Caco-2 (cell line): ENCODE measurements at regions not wholly inside any gene's neighbourhood (a gene's known extent, or its start where the extent isn't known, plus 50 kb on each side); places are given as distances from the start of the nearest gene placed in this dataset.

Source experiments
- BruUV-seq: library from RNA; stranded (reverse); fragments of 400-500 nt; replicated peaks from 2 replicates; lab custom pipeline; 2021; lab: Mats Ljungman, UMichigan
- CTCF ChIA-PET: fragments of 300-600 bp; sonication (Branson Sonifier 250); formaldehyde crosslinking; loops from one replicate; lab custom pipeline; 2022; ENCODE audit warnings: antibody characterized with exemption; lab: Charles Lee
- POLR2A ChIA-PET: fragments of 300-600 bp; sonication (Branson Sonifier 250); formaldehyde crosslinking; loops from one replicate; lab custom pipeline; 2022; ENCODE audit warnings: antibody characterized with exemption; lab: Charles Lee
- DNase-seq, 2 experiments: peaks; one replicate each; pipeline versions ENCODE4 v3.0.0 to v3.0.0-alpha.2; 2020 to 2022
- H3K27me3 ChIP-seq: replicated peaks from 2 replicates; pipeline ENCODE4 v1.6.0; 2011; ENCODE audit warnings: low read length; ENCODE audit not compliant: control insufficient read depth, insufficient read depth
- H3K36me3 ChIP-seq: 2 replicates; pipeline ENCODE4 v1.5.1; 2011; ENCODE audit warnings: low read length; ENCODE audit not compliant: control insufficient read depth, insufficient read depth
- H3K4me1 ChIP-seq: fragments of 250-450 bp; sonication (Bioruptor Pico); 2 replicates; pipeline ENCODE4 v1.5.1; 2020; ENCODE audit warnings: mild to moderate bottlenecking
- H3K4me3 ChIP-seq: 2 replicates; pipeline ENCODE4 v1.5.1; 2011; ENCODE audit warnings: low read depth, mild to moderate bottlenecking, control low read depth, low read length
- H3K9me3 ChIP-seq: fragments of 250-450 bp; sonication (Bioruptor Pico); 2 replicates; pipeline ENCODE4 v1.5.1; 2020; ENCODE audit warnings: mild to moderate bottlenecking, moderate library complexity
- H3K27ac Mint-ChIP-seq: one replicate; pipeline ENCODE4 v1.8.0; 2022; ENCODE audit warnings: mixed read lengths; ENCODE audit not compliant: unreplicated experiment
- H3K27me3 Mint-ChIP-seq: one replicate; pipeline ENCODE4 v1.8.0; 2022; ENCODE audit warnings: mixed read lengths; ENCODE audit not compliant: insufficient read depth, unreplicated experiment
- H3K36me3 Mint-ChIP-seq: one replicate; pipeline ENCODE4 v1.8.0; 2022; ENCODE audit warnings: mild to moderate bottlenecking, mixed read lengths; ENCODE audit not compliant: insufficient read depth, unreplicated experiment
- H3K4me1 Mint-ChIP-seq: one replicate; pipeline ENCODE4 v1.8.0; 2022; ENCODE audit warnings: low read depth, mixed read lengths; ENCODE audit not compliant: unreplicated experiment
- H3K4me3 Mint-ChIP-seq: one replicate; pipeline ENCODE4 v1.8.0; 2022; ENCODE audit warnings: mild to moderate bottlenecking, moderate library complexity, mixed read lengths; ENCODE audit not compliant: unreplicated experiment
- H3K9me3 Mint-ChIP-seq: one replicate; pipeline ENCODE4 v1.8.0; 2022; ENCODE audit warnings: mixed read lengths; ENCODE audit not compliant: unreplicated experiment
- intact Hi-C: fragments of 100-400 bp; cut with micrococcal nuclease; formaldehyde crosslinking; loops from one replicate; pipeline ENCODE4 v1.10.0; 2022; ENCODE audit not compliant: unreplicated experiment
- TF ChIP-seq, protein P1 (sequence below), 2 experiments: fragments of 200-600 bp in 1 of 2; IDR thresholded peaks; 1 replicate in 1 of 2; 2 replicates in 1 of 2; pipeline versions ENCODE4 v1.5.1 to v1.8.0; 2011 to 2022; ENCODE audit warnings: antibody characterized with exemption in 1 of 2, control low read depth in 1 of 2, inconsistent platforms in 1 of 2, low read depth in 1 of 2, low read length in 1 of 2, mild to moderate bottlenecking in 1 of 2, moderate library complexity in 1 of 2; ENCODE audit not compliant: insufficient read depth in 1 of 2, severe bottlenecking in 1 of 2, unreplicated experiment in 1 of 2

DNA sequence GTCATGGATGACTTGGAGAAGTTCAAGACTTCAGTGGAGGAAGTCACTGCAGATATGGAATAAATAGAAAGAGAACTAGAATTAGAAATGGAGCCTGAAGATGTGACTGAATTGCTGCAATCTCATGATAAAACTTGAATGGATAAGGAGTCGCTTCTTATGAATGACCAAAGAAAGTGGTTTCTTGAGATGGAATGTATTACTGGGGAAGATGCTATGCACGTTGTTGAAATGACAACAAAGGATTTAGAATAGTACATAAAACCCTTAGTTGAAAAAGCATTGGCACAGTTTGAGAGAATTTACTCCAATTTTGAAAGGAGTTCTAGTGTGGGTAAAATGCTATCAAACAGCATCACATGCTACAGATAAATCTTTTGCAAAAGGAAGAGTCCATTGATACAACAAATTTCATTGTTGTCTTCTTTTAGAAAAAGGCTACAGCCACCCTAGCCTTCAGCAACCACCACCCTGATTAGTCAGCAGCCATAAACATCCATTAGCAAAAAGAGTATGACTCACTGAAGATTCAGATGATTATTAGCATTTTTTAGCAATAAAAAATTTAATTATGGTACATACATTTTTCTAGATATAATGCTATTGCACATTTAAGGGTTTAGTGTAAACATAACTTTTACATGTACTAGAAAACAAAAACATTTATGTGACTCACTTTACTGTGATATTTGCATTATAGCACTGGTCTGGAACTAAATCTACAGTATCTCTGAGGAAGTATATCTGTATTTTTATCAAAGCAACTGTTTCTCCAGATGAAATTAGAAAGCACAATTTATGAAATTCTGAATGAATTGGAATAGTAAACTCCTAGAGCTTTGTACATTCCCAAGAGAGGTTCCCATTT, 110.5 kb upstream of the TACR1 start:
- no peak for DNase-seq
- ChIA-PET POLR2A (no interaction called here), CTCF (no interaction called here)
- Mint-ChIP-seq H3K27me3 (peaks cover 11% of the 10 kb centered on the region), H3K36me3 (no peaks in the 10 kb centered on the region), H3K4me3 (no peak overlapping the region), H3K9me3 (no peaks in the 10 kb centered on the region), H3K27ac (no peak overlapping the region), H3K4me1 (peaks cover 7% of the 10 kb centered on the region)
- intact Hi-C loops: no loop called here
- H3K36me3 ChIP-seq: no peaks in the 10 kb centered on the region
- H3K4me1 ChIP-seq: no peaks in the 10 kb centered on the region
- no peak overlapping the region for H3K4me3 ChIP-seq
- no peaks in the 10 kb centered on the region for H3K9me3 ChIP-seq
- H3K27me3 ChIP-seq: no peaks in the 10 kb centered on the region; the same call in 1 of the 2 replicates
- TF ChIP-seq, protein P1, sequence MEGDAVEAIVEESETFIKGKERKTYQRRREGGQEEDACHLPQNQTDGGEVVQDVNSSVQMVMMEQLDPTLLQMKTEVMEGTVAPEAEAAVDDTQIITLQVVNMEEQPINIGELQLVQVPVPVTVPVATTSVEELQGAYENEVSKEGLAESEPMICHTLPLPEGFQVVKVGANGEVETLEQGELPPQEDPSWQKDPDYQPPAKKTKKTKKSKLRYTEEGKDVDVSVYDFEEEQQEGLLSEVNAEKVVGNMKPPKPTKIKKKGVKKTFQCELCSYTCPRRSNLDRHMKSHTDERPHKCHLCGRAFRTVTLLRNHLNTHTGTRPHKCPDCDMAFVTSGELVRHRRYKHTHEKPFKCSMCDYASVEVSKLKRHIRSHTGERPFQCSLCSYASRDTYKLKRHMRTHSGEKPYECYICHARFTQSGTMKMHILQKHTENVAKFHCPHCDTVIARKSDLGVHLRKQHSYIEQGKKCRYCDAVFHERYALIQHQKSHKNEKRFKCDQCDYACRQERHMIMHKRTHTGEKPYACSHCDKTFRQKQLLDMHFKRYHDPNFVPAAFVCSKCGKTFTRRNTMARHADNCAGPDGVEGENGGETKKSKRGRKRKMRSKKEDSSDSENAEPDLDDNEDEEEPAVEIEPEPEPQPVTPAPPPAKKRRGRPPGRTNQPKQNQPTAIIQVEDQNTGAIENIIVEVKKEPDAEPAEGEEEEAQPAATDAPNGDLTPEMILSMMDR (IDR thresholded peaks at IDR 0.05; ENCODE audit: insufficient read depth in 1 of 2, low read depth in 1 of 2, low read length in 1 of 2, severe bottlenecking in 1 of 2, unreplicated experiment in 1 of 2): no peak
- BruUV-seq: no TSS peak

GRCh38 chr2:75303227-75303626, 103.9 kb upstream of the TACR1 start:
- Histone ChIP-seq H3K36me3 (no peaks in the 10 kb centered on the region), H3K27me3 (no peaks in the 10 kb centered on the region), H3K9me3 (no peaks in the 10 kb centered on the region; the same call in 1 of the 2 replicates), H3K4me1 (no peaks in the 10 kb centered on the region), H3K4me3 (no peak overlapping the region)
- H3K27me3 Mint-ChIP-seq: peaks cover 11% of the 10 kb centered on the region
- no peak overlapping the region for H3K4me3 Mint-ChIP-seq
- intact Hi-C loops: no loop called here
- no peaks in the 10 kb centered on the region for H3K4me1 Mint-ChIP-seq
- ChIA-PET POLR2A (no interaction called here), CTCF (no interaction called here)
- H3K36me3 Mint-ChIP-seq: no peaks in the 10 kb centered on the region
- TF ChIP-seq, protein P1 (IDR thresholded peaks at IDR 0.05; ENCODE audit: insufficient read depth in 1 of 2, low read depth in 1 of 2, low read length in 1 of 2, severe bottlenecking in 1 of 2, unreplicated experiment in 1 of 2): no peak
- DNase-seq: no peak
- H3K9me3 Mint-ChIP-seq: peaks cover 18% of the 10 kb centered on the region
- H3K27ac Mint-ChIP-seq: no peak overlapping the region
- no TSS peak for BruUV-seq

- BruUV-seq: no TSS peak
- H3K36me3 Mint-ChIP-seq: no peaks in the 10 kb centered on the region
- CTCF ChIA-PET: no interaction called here
- POLR2A ChIA-PET: no interaction called here
- Histone ChIP-seq H3K36me3 (no peaks in the 10 kb centered on the region), H3K27me3 (no peaks in the 10 kb centered on the region), H3K4me3 (no peak overlapping the region), H3K4me1 (peaks cover 2% of the 10 kb centered on the region; the same call in 1 of the 2 replicates), H3K9me3 (no peaks in the 10 kb centered on the region)
- no peaks in the 10 kb centered on the region for H3K9me3 Mint-ChIP-seq
- no peaks in the 10 kb centered on the region for H3K4me1 Mint-ChIP-seq
- peaks cover 16% of the 10 kb centered on the region for H3K27me3 Mint-ChIP-seq
- TF ChIP-seq, protein P1 (IDR thresholded peaks at IDR 0.05; ENCODE audit: insufficient read depth in 1 of 2, low read depth in 1 of 2, low read length in 1 of 2, severe bottlenecking in 1 of 2, unreplicated experiment in 1 of 2): no peak
- no peak overlapping the region for H3K27ac Mint-ChIP-seq
- H3K4me3 Mint-ChIP-seq: no peak overlapping the region
- intact Hi-C loops: no loop called here
- no peak for DNase-seq
Measured at GRCh38 chr2:75294362-75294761, 95.0 kb upstream of the TACR1 start.
